T-helper 2 cell treated with Interferon-gamma antibody and Interleukin-4, amounts not matched to agents 100 ng/mL and 5 ng/mL, for 36 hours (primary cell): ENCODE measurements at regions not wholly inside any gene's neighbourhood (a gene's known extent, or its start where the extent isn't known, plus 50 kb on each side); places are given as distances from the start of the nearest gene placed in this dataset.

Source experiments
- intact Hi-C: fragments of 100-400 bp; cut with micrococcal nuclease; formaldehyde crosslinking; loops from one replicate; pipeline ENCODE4 v1.15.1; 2023

DNA sequence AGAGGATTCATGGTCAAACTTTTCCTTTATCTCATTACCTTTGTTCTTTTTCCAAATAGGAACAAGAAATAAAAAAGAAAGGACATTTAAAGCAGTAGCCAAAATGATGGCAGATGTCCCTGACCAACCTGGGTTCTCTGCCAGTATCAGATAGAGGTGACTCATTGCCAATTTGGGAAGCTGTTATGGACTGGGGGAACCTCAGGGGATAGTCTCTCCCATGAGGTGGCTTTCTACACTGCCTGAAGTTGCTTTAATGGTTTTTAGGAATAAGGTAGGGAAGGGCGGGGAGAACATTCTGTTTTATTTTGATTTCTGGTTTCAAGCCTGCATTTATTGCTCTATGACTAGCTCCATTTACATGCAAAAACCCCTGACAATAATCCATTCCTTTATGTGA lies 457.9 kb upstream of the TPK1 start:
- intact Hi-C loops = no loop called here

DNA sequence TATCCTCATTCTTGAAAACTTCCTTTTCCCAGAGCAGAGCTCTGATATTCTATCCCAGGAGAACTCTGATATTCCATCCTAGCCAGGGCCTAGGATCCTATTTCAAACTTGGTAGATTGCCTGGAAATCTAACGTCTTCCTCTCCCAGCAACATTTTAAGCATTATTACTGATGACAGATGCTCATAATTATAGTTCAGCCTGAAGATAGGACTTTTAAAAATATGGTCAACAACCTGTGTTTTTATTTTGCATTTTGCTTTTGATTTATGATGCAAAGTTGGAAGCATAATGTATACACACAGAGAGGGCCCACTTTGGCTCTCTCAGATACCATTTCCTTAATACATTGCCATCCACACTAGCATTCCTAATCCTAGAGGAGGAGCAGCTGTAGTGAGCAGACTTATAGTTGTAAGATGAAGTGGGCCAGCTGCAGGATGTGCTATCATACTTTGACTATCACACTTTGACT lies 457.4 kb upstream of the TPK1 start:
- intact Hi-C loops = no loop called here

GRCh38 chr7:145289384-145289783 lies 453.5 kb upstream of the TPK1 start:
- intact Hi-C loops = no loop called here

DNA sequence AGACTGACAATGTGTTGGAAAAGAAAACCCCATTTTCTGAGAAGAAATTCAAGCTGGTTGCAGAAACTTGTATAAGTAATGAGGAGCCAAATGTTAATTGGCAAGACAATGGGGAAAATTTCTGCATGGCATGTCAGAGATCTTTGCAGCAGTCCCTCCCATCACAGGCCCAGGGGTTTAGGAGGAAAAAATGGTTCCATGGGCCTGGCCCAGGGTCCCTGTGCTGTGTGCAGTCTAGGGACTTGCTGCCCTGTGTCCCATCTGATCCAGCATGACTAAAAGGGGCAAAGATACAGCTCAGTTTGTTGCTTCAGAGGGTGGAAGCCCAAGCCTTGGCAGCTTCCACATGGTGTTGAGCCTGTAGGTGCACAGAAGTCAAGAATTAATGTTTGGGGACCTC lies 440.3 kb upstream of the TPK1 start:
- intact Hi-C loops = no loop called here

- intact Hi-C loops = no loop called here
Observed at GRCh38 chr7:145269418-145270161, 433.7 kb upstream of the TPK1 start.

DNA sequence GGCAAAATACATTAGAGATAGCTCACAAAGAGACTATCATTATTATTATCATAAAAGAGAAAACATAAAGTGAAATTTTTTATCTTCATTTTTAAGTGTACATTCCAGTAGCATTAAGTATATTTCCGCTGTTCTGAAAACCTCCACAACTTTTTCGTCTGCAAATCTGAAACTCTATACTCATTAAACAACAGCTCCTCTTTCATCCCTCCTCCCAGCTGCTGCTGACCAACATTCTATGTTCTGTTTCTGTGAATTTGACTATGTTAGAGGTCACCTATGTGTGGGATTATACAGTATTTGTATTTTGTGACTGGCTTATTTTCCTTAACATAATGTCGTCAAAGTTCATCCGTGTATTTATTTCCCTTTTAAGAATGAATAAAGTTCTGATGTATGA lies 429.3 kb upstream of the TPK1 start:
- intact Hi-C loops = no loop called here

DNA sequence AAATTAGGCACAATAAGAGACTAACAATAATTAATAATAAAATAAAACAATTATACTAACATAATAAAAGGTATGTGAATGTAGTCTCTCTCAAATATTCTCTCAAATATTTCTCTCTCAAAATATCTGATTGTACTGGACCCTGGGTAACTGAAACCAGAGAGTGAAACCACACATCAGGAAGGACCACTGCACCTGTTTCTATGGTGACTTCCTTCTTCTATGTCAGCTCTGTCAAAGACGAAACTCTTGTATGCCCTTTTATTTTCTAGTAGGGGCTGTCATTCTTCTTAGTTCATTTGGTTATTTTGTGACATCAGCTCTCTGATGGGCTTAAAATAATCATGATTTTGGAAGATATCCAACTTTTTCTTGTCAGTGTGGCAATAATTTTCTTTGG lies 428.0 kb upstream of the TPK1 start:
- intact Hi-C loops = no loop called here

DNA sequence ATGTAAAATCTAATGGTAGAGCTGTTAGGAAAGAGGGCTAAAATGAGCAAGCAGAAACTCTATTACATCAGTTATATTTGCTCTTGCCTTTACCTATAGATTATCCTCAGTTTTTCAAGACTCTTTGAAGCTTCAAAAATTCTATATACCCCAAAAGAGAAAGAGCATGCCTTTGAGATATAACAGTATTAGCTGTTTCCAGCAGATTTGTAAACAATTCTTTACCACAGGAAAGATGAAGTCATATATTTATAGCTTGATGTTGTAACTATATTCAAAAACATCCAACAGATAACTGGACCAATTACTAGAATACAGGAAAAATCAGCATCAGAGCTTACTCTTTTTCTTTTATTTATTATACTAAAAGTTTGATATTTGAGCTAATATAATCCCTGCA lies 416.2 kb upstream of the TPK1 start:
- intact Hi-C loops = no loop called here

DNA sequence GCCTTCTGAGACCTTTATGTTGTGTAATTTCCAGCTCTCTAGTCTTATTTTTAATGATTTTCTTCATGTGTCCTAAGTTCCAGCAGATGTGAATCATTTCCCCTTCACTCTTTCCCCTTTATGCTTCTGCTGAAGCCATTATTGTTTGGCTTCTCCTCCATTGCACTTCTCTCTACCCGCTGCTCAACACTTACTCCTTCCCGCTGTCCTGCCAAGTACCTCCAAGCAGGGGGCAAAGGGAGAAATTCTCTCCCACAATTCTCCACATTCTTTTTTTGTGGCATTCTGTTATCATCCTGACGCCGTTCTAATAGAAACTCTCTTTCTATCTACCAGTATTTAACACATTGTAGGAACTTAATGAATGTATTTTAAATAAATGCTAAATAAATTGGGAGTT lies 388.9 kb upstream of the TPK1 start:
- intact Hi-C loops = no loop called here

- intact Hi-C loops = no loop called here
Observed at GRCh38 chr7:145219461-145219860, 383.6 kb upstream of the TPK1 start.

DNA sequence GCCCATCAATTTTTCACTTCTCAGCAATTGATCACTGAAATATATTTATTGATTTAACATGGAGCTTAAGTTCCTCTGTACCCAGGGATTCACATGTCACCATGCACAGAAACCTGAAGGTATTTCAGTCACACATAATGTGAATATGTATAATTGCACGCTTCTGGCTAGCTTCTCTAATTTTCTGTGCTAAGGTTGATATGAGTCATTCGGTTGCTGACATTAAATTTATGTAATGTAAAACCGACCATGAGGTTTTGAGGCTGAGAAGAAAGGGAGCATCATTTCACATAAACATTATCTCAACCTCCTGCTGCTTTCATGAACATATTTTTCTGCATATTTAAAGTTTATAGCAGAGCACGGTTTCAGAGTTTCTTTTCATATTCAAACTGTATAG lies 381.0 kb upstream of the TPK1 start:
- intact Hi-C loops = no loop called here

GRCh38 chr7:145212050-145212449 lies 376.2 kb upstream of the TPK1 start:
- intact Hi-C loops = no loop called here

GRCh38 chr7:145211211-145211610 lies 375.4 kb upstream of the TPK1 start:
- intact Hi-C loops = no loop called here

DNA sequence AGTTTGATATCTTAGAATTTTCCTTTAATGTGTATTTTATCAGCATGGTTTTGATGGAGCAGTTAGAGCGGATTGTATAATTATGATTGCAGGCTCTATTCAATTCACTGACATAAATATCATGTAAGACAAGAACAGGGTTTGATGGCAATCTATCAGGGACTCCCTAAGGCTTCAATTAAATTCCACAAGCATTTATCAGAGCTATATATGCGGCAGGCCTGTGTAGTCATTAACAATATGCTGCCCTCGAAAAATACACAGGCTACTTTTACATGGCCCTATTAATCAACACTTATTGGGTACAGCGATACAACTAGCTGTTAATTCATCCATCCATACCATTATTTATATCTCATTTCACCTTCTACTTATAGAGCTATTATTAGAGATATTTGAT lies 358.1 kb upstream of the TPK1 start:
- intact Hi-C loops = no loop called here

DNA sequence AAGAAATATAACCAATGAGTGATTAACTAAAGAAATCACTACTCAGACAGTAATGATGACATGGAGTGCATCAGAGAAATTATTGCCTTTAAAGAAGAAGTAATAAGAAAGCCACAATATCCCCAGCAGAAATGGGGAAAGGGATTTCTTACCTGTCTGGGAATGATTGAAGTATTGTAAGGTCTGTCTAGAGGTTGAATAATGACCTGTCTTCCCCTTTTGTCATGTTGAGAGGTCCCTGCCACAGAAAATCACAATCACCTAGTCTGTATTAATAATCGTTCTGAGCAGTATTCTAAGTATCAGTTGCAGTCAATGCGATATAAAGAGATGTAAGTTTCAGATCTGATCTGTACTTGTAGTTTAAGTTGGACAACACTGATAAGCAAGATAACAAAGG lies 349.1 kb upstream of the TPK1 start:
- intact Hi-C loops = no loop called here

- intact Hi-C loops = no loop called here
Observed at GRCh38 chr7:145183069-145183468, 347.2 kb upstream of the TPK1 start.

- intact Hi-C loops = no loop called here
Observed at GRCh38 chr7:145175366-145175765, 339.5 kb upstream of the TPK1 start.

DNA sequence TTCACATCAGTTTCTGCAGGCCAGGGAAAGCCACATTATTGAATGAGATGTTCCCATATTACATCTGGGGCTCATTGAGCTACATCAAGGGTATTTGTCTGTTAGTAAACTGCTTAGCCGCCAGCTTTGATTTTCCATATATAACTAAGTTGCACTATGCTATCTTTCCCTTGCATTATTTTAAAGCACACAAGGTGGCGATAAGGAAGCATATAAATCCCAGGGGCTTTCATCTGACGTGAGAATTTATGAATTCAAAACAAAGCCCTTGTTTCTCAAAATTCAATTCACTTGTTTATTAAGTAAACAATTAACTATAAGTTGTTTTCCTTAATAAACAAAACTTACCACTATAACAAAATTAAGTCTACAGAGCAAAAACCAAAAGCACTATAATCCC lies 334.1 kb upstream of the TPK1 start:
- intact Hi-C loops = no loop called here

GRCh38 chr7:145168879-145169278 lies 333.0 kb upstream of the TPK1 start:
- intact Hi-C loops = no loop called here

DNA sequence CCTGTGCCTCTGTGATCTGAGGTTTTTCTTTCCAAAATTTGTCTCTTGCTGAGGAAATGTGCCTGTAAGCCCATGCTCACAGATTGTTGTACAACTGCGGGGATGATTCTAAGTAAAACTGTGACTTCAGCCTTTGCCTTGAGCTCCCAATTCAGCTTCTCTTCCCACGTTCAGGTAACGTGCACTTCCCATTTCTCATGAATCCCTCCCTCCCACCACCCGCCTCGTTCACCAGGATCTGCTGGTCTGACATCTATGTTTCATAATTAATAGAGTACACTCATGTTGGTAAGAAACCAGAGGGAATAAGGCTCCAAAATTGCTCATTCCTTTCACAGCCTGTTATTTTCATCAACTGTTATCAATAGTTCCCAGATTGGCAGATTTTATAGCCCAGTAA lies 332.6 kb upstream of the TPK1 start:
- intact Hi-C loops = no loop called here

GRCh38 chr7:145156834-145157233 lies 321.0 kb upstream of the TPK1 start:
- intact Hi-C loops = no loop called here

- intact Hi-C loops = no loop called here
Observed at GRCh38 chr7:145152589-145152988, 316.7 kb upstream of the TPK1 start.

DNA sequence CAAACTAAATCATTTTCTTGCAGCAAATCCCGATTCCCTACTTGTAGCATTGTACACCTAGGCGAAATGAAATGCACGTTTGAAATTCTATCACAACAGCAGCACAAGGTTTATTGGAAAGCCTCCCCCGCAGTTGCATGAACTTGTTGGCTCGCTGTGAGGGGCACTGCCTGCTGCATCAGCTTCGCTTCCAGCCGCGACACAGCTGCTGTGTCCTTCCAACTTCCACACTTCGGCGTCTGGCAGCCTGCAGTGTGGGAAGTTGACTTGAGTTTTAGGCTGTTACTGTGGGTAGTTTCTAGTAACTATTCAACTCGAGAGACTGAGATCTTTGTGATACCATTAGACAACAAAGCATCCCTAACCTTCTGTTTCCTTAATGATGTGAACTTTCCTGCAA lies 315.8 kb upstream of the TPK1 start:
- intact Hi-C loops = no loop called here

DNA sequence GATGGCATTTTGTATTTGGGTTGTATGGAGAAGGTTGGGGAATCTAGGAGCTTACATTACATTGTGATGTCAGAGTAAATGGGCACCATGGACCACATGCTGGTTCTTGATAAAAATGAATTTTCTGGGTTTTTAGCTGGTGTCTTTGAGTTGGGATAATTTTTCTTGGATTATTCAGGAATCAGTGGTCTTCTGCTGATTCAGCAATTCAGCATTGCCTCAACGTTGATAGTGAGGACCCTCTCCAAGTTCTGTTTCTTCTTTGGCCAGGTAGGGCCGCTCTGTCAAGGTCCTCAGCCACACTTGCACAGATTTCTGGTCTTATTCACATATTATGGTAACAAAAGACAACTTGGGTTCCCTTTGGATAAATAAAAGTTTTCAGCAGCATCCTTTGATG lies 312.0 kb upstream of the TPK1 start:
- intact Hi-C loops = no loop called here
